Vagina (tissue), 2 donors: ENCODE measurements at regions not wholly inside any gene's neighbourhood (a gene's known extent, or its start where the extent isn't known, plus 50 kb on each side); places are given as distances from the start of the nearest gene placed in this dataset.

ENCODE experiments used
- POLR2AphosphoS5 ChIP-seq, 2 donors: sonication (generic); formaldehyde crosslinking; IDR thresholded peaks; one replicate each; pipeline ENCODE4 v1.9.0; 2017; ENCODE audit warnings: antibody characterized with exemption in 2 of 2, mild to moderate bottlenecking in 2 of 2, low read depth in 1 of 2; ENCODE audit not compliant: insufficient read depth in 1 of 2
- TF ChIP-seq, protein P1 (sequence below), 3 experiments: fragments of 450-650 bp in 2 of 3; fragments of 200-600 bp in 1 of 3; sonication (generic) in 1 of 3; IDR thresholded peaks; one replicate each; pipeline ENCODE4 v1.5.1; 2017 to 2019; ENCODE audit warnings: antibody characterized with exemption in 3 of 3, mild to moderate bottlenecking in 2 of 3, moderate library complexity in 2 of 3

DNA sequence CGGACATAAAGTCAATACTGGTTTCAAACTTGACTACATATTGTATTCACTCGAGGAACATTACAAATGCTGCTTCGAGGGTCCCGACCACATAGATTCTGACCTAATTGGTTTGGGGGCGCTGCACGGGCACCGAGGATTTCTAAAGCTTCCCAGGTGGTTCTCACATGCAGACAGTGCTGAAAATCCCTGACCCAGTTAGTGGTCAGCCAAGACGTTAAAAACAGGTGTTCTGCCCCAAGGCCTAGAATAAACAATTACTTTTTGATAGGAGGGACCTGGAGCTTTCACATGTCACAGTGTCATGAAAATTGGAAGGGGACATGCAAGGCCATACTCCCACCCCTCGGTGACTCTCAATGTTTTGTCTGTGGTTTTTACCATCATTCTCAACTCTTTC lies 368.9 kb downstream of the RNF144A start:
- no peak for TF ChIP-seq POLR2AphosphoS5 (IDR thresholded peaks at IDR 0.05; ENCODE audit: insufficient read depth in 1 of 2, low read depth in 1 of 2)
- TF ChIP-seq, protein P1, sequence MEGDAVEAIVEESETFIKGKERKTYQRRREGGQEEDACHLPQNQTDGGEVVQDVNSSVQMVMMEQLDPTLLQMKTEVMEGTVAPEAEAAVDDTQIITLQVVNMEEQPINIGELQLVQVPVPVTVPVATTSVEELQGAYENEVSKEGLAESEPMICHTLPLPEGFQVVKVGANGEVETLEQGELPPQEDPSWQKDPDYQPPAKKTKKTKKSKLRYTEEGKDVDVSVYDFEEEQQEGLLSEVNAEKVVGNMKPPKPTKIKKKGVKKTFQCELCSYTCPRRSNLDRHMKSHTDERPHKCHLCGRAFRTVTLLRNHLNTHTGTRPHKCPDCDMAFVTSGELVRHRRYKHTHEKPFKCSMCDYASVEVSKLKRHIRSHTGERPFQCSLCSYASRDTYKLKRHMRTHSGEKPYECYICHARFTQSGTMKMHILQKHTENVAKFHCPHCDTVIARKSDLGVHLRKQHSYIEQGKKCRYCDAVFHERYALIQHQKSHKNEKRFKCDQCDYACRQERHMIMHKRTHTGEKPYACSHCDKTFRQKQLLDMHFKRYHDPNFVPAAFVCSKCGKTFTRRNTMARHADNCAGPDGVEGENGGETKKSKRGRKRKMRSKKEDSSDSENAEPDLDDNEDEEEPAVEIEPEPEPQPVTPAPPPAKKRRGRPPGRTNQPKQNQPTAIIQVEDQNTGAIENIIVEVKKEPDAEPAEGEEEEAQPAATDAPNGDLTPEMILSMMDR (IDR thresholded peaks at IDR 0.05): no peak
